Posterior cingulate gyrus (tissue), 11 donors: ENCODE measurements at regions not wholly inside any gene's neighbourhood (a gene's known extent, or its start where the extent isn't known, plus 50 kb on each side); places are given as distances from the start of the nearest gene placed in this dataset.

Experiments used
- DNase-seq, 10 donors: peaks; one replicate each; pipeline versions ENCODE4 v3.0.0 to v3.0.0-alpha.2; 2020 to 2021; ENCODE audit warnings: mixed read lengths in 3 of 10
- intact Hi-C: fragments of 100-400 bp; cut with DNase I; formaldehyde crosslinking; loops from one replicate; pipeline ENCODE4 v1.15.1; 2023

- no peak for DNase-seq
- intact Hi-C loops: no loop called here
These were observed 190.2 kb upstream of the CPHXL start for GRCh38 chr16:75916451-75916850.

- DNase-seq: no peak
- intact Hi-C loops: no loop called here
These were observed 191.8 kb upstream of the CPHXL start for GRCh38 chr16:75918109-75918508.

DNA sequence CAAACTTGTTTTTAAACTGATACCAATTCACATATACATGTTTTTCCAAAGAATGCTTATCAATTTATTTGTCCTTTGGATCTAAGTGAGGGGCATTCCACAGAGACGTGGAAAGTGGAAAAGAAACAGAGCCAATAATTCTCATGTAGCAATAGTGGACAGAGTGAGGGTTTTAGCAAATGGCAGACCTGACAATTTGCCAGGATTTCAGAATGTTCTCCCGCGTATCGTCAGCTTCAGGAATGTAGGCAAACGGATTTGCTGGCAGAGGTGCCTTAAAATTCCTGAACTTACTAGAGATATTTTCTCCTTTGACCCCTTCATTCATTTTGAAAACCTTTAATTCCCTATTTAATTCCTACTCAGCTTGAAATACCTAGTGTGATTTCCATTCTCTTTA is 193.4 kb upstream of the CPHXL start:
- no peak for DNase-seq
- intact Hi-C loops: no loop called here

GRCh38 chr16:75921281-75921680 is 195.0 kb upstream of the CPHXL start:
- intact Hi-C loops: no loop called here
- no peak for DNase-seq

GRCh38 chr16:75922250-75922649 is 196.0 kb upstream of the CPHXL start:
- DNase-seq: no peak
- intact Hi-C loops: no loop called here

- no peak for DNase-seq
- intact Hi-C loops: no loop called here
These were observed 198.1 kb upstream of the CPHXL start for GRCh38 chr16:75924397-75924796.

DNA sequence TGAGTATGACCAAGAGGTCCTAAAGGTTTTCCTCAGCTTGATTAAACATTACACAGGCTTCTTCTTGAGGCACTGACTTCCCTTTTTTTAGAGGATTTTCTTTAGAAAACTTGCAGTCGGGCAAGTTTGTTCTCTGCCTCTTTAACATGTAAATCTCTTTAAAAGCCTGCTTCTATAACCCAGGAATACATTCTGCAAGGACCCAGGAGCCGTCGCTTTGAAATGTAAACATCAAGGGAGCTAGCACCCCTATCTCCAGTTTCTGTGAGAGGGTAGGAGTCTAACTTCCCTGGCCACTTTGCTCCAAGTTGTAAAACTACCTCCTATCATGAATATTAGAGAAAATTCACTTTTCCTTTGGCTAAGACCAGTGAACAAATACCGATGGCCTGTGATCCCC is 201.5 kb upstream of the CPHXL start:
- intact Hi-C loops: no loop called here
- DNase-seq: no peak

GRCh38 chr16:75928295-75928694 is 202.0 kb upstream of the CPHXL start:
- DNase-seq: no peak

GRCh38 chr16:75929046-75929445 is 202.8 kb upstream of the CPHXL start:
- intact Hi-C loops: no loop called here
- no peak for DNase-seq

More at GRCh38 chr16:75928295-75928694, 202.0 kb upstream of the CPHXL start:
- intact Hi-C loops: no loop called here

DNA sequence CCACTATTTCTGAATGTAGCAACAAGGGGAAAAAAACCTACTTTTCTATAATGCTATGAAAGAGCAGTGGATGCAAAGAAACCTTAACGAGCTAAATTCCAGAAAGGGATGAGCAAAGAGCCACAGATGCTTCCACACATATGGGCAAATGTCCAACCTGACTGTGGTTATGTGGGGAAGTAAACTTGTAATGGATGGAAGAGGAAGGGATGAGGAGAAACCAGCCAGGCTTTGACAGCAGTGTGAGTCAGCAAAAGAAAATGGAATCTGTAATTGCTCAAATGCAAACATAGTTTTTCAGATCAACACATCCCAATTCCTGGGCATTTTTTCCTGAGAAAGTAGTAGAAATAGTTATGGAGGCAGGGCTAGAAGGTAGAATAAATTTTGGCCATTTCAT is 204.8 kb upstream of the CPHXL start:
- no peak for DNase-seq
- intact Hi-C loops: no loop called here

DNA sequence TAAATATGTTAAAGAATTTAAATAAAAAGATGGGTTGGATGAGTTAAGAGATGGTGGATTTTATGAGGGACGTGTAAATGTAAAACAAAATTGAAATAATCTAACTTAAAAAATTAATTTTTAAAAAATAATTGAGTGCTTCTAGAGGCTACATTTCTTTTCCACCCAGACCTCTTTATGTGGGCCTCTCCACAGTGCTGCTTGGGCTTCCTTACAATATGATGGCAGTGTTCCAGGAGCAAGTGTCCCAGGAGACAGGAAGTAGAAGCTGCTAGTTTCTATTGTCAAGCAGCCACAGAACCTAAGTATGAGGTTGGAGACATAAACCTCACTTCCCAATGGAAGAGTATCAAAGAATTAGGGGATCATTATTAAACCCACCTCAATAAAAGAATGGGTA is 205.7 kb upstream of the CPHXL start:
- DNase-seq: no peak
- intact Hi-C loops: no loop called here

- intact Hi-C loops: no loop called here
- peak in 1 of 10 donors; percentile 71 for DNase-seq
These were observed 212.5 kb upstream of the CPHXL start for GRCh38 chr16:75938818-75939217.

- no peak for DNase-seq
- intact Hi-C loops: no loop called here
These were observed 216.1 kb upstream of the CPHXL start for GRCh38 chr16:75942351-75942750.

DNA sequence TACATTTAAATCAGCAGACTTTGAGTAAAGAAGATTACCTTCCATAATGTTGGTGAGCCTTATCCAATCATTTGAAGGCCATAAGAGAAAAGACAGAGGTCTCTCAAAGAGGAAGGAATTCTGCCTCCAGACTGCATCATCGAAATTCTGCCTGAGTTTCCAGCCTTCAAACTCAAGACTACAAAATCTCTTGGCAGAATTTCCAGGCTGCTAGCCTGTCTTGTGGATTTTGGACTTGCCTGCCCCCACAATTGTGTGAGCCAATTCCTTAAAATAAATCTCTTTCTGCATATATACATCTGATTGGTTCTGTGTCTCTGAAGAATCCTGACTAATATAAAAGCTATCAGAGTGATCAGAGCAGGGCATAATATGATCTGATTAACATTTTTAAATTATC is 216.6 kb upstream of the CPHXL start:
- DNase-seq: no peak
- intact Hi-C loops: no loop called here

GRCh38 chr16:75943705-75944514 is 217.6 kb upstream of the CPHXL start:
- intact Hi-C loops: no loop called here
- no peak for DNase-seq

DNA sequence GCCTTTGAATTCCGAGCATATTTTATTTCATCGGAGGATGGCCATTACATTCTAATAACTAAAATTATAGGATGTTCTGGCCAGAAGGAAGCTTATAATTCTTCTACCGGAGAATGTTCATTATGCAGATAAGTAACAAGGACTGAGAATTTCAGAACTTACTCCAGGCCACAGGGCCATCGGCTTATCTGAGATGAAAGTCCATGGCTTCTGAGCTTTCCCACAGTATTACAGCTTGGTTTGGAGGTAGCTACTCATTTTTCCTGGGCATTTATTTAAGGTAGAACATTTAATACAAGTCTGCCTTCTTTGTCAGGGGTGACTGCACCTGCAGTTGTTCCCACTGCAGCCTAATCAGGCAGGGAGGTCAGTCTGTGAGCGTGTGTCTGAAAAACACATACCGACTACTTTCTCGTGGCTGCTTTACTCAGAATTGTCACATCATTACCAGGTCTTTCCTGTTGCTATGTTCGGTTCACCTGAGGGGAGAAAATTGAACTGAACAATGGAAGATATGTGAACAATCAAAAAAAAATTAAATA is 219.7 kb upstream of the CPHXL start:
- intact Hi-C loops: no loop called here
- DNase-seq: no peak

- no peak for DNase-seq
- intact Hi-C loops: no loop called here
These were observed 221.4 kb upstream of the CPHXL start for GRCh38 chr16:75947626-75948239.

GRCh38 chr16:75948441-75948840 is 222.2 kb upstream of the CPHXL start:
- intact Hi-C loops: no loop called here
- no peak for DNase-seq

GRCh38 chr16:75948886-75949285 is 222.6 kb upstream of the CPHXL start:
- intact Hi-C loops: no loop called here

DNA sequence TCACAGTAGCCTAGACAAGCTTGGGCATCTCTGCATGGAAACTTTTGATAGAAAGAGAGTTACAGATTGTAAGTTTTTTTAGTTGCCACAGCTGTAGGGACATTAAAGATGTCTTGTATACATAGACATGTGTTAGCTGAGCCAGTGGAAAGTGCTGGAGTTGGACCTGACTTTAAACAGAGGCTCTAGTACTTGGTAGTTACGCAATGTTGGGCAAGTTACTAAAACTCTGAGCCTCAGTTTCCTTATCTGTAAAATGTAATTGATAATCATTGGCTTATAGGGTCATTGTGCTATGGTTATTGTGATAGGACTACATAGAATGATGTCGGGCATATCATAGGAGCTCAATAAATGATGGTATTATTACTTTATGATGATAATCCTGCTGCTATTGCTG is 225.8 kb upstream of the CPHXL start:
- intact Hi-C loops: no loop called here
- DNase-seq: no peak

More at GRCh38 chr16:75948886-75949285, 222.6 kb upstream of the CPHXL start:
- no peak for DNase-seq

- DNase-seq: no peak
- intact Hi-C loops: no loop called here
These were observed 231.6 kb upstream of the CPHXL start for GRCh38 chr16:75957870-75958269.
